Astrocyte (in vitro differentiated cells and primary cell): ENCODE measurements at regions not wholly inside any gene's neighbourhood (a gene's known extent, or its start where the extent isn't known, plus 50 kb on each side); places are given as distances from the start of the nearest gene placed in this dataset.
A peak's percentile ranks its signal among the peaks of the same experiment; 100 is the strongest.

Source experiments
- DNase-seq: peaks from one replicate; pipeline ENCODE4 v3.0.0-alpha.2; 2010; ENCODE audit warnings: low read depth
- FAIRE-seq: peaks from 2 replicates; lab custom pipeline; 2011; peaks lifted over from hg19 to GRCh38; lab: Jason Lieb, UNC
- H2AFZ ChIP-seq: 2 replicates; pipeline ENCODE4 v1.6.0; 2012; ENCODE audit warnings: low read depth, low read length, inconsistent platforms
- H3K27ac ChIP-seq: 2 replicates; pipeline ENCODE4 v1.5.1; 2011; ENCODE audit warnings: low read depth, low read length, inconsistent platforms
- H3K27me3 ChIP-seq: 2 replicates; pipeline ENCODE4 v1.6.0; 2011; ENCODE audit warnings: low read length, inconsistent platforms; ENCODE audit not compliant: insufficient read depth
- H3K36me3 ChIP-seq: 2 replicates; pipeline ENCODE4 v1.5.1; 2011; ENCODE audit warnings: low read length, inconsistent platforms; ENCODE audit not compliant: insufficient read depth
- H3K4me1 ChIP-seq: 2 replicates; pipeline ENCODE4 v1.5.1; 2011; ENCODE audit warnings: low read length, inconsistent platforms; ENCODE audit not compliant: insufficient read depth
- H3K4me2 ChIP-seq: 2 replicates; pipeline ENCODE4 v1.6.0; 2012; ENCODE audit warnings: low read length, inconsistent platforms
- H3K4me3 ChIP-seq: 2 replicates; pipeline ENCODE4 v1.5.1; 2011; ENCODE audit warnings: low read depth, mild to moderate bottlenecking, low read length, inconsistent platforms; ENCODE audit not compliant: insufficient read depth
- H3K79me2 ChIP-seq: 2 replicates; pipeline ENCODE4 v1.6.0; 2012; ENCODE audit warnings: mild to moderate bottlenecking, low read length, inconsistent platforms; ENCODE audit not compliant: insufficient read depth
- H3K9ac ChIP-seq: 2 replicates; pipeline ENCODE4 v1.6.0; 2012; ENCODE audit warnings: mild to moderate bottlenecking, low read length, inconsistent platforms
- H3K9me3 ChIP-seq: 2 replicates; pipeline ENCODE4 v1.5.1; 2012; ENCODE audit warnings: low read depth, mild to moderate bottlenecking, low read length, inconsistent platforms; ENCODE audit not compliant: insufficient read depth
- H4K20me1 ChIP-seq: 2 replicates; pipeline ENCODE4 v1.6.0; 2012; ENCODE audit warnings: low read length, inconsistent platforms; ENCODE audit not compliant: insufficient read depth
- H3K27ac Mint-ChIP-seq: one replicate; pipeline ENCODE4 v1.8.0; 2021; ENCODE audit warnings: mild to moderate bottlenecking, mixed read lengths; ENCODE audit not compliant: unreplicated experiment
- H3K27me3 Mint-ChIP-seq: one replicate; pipeline ENCODE4 v1.8.0; 2021; ENCODE audit warnings: low read depth, mixed read lengths; ENCODE audit not compliant: unreplicated experiment
- H3K36me3 Mint-ChIP-seq: one replicate; pipeline ENCODE4 v1.8.0; 2021; ENCODE audit warnings: low read depth, mixed read lengths; ENCODE audit not compliant: unreplicated experiment
- H3K4me1 Mint-ChIP-seq: one replicate; pipeline ENCODE4 v1.8.0; 2021; ENCODE audit warnings: low read depth, mixed read lengths; ENCODE audit not compliant: unreplicated experiment
- H3K4me3 Mint-ChIP-seq: one replicate; pipeline ENCODE4 v1.8.0; 2021; ENCODE audit warnings: mild to moderate bottlenecking, moderate library complexity, mixed read lengths; ENCODE audit not compliant: unreplicated experiment
- H3K9me3 Mint-ChIP-seq: one replicate; pipeline ENCODE4 v1.8.0; 2021; ENCODE audit warnings: mild to moderate bottlenecking, mixed read lengths; ENCODE audit not compliant: unreplicated experiment
- CTCF ChIP-seq: IDR thresholded peaks from 2 replicates; pipeline ENCODE4 v1.5.1; 2011; ENCODE audit warnings: low read depth, mild to moderate bottlenecking, inconsistent platforms, low read length, moderate library complexity; ENCODE audit not compliant: insufficient read depth
- EZH2 ChIP-seq: IDR thresholded peaks from 2 replicates; pipeline ENCODE4 v1.6.1; 2012; ENCODE audit warnings: mild to moderate bottlenecking, low read length, inconsistent platforms; ENCODE audit not compliant: insufficient read depth

DNA sequence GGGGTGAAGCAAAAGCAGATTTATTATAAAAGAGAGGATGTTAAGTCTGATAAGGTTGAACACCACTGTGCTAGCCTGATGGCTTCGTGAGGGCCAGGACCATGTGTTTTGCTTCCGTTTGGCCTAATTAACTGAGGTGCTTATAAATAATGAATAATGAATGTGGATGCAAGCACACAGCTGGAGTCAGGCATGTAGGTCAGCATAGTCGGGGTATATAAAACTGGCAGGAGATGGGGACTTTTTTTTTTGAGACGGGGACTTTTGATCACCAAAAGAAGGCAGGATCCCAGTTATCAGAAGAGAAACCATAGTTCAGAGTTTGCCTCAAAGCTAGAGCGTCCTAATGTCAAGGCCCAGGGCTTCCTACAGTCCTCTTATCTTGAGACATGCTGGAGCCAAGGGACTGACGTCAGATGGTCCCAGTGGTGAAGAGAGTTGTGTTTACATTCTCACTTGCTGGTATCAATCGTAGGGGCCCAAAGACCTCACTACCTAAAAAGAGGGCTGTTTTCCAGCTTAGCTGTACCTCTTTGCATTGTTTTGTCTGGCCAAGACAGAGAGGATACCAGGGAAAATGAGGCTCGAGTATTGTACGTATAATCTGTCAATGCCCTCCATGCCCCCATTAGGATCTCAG lies 50.4 kb downstream of the RTL9 start:
- Mint-ChIP-seq H3K4me3 (no peak overlapping the region), H3K27me3 (no peaks in the 10 kb centered on the region), H3K9me3 (no peaks in the 10 kb centered on the region), H3K36me3 (no peaks in the 10 kb centered on the region), H3K27ac (no peak overlapping the region), H3K4me1 (peaks cover 10% of the 10 kb centered on the region)
- Histone ChIP-seq H3K4me2 (peak overlapping the region; percentile 21), H3K36me3 (no peaks in the 10 kb centered on the region), H3K27ac (no peak overlapping the region), H3K4me1 (peaks cover 24% of the 10 kb centered on the region), H3K9me3 (no peaks in the 10 kb centered on the region), H3K27me3 (no peaks in the 10 kb centered on the region), H3K4me3 (no peak overlapping the region), H4K20me1 (no peaks in the 10 kb centered on the region), H3K79me2 (no peaks in the 10 kb centered on the region), H3K9ac (peak overlapping the region; percentile 2), H2AFZ (no peak overlapping the region)
- TF ChIP-seq CTCF (no peak), EZH2 (no peak)
- DNase-seq, result no peak
- FAIRE-seq, result no peak

DNA sequence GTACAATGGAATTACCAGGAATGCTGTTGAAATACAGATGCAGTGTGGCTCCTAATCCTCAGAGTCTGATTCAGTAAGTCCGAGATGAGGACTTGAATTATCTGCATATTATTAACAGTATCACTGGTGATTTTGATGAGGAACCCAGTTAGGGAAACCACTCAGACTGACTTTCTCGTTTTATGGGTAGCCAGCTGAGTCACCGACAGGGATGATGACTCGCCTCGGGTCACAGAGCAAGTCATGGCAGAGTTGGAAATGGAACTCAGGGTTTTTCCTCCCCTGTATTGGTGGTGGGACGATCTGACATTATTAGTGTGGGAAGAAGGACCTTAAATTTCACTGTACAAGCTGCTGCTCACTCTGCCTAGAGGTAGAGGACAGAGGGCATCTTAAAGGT lies 51.3 kb downstream of the RTL9 start:
- DNase-seq (peak; percentile 53), FAIRE-seq (peak; percentile 97)
- Histone ChIP-seq H3K27ac (peak overlapping the region; percentile 10), H3K9me3 (no peaks in the 10 kb centered on the region), H3K4me2 (peak overlapping the region; percentile 21), H2AFZ (no peak overlapping the region), H4K20me1 (no peaks in the 10 kb centered on the region), H3K4me3 (no peak overlapping the region), H3K79me2 (no peaks in the 10 kb centered on the region), H3K4me1 (peaks cover 30% of the 10 kb centered on the region), H3K27me3 (no peaks in the 10 kb centered on the region), H3K36me3 (no peaks in the 10 kb centered on the region), H3K9ac (peak overlapping the region; percentile 2)
- Mint-ChIP-seq H3K27me3 (no peaks in the 10 kb centered on the region), H3K27ac (no peak overlapping the region), H3K4me3 (no peak overlapping the region), H3K36me3 (no peaks in the 10 kb centered on the region), H3K4me1 (peaks cover 13% of the 10 kb centered on the region), H3K9me3 (no peaks in the 10 kb centered on the region)
- no peak for TF ChIP-seq EZH2
- TF ChIP-seq CTCF, result no peak

DNA sequence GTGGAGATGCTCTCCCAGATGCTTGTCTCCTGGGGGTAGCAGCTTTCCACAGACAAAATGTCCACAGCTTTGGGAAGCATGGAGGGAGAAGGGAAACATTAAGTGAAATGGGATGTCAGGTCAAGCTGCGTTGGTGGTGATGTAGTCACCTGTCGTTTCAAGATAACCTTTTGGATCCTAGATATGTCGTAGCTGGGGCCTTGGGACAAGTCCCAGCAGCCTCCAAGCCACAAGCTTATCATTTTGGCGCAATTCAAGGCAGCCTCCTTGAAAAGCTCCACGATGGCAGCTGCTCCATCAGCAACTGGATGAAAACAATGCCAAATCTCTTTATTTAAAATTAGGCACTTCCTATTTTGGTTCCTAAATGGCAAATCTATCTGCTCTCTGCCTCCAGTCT lies 52.0 kb downstream of the RTL9 start:
- Histone ChIP-seq H3K27ac (no peak overlapping the region), H3K4me2 (no peak overlapping the region), H3K9ac (no peak overlapping the region), H3K27me3 (no peaks in the 10 kb centered on the region), H3K4me1 (peaks cover 35% of the 10 kb centered on the region), H3K36me3 (no peaks in the 10 kb centered on the region), H3K4me3 (no peak overlapping the region), H3K79me2 (no peaks in the 10 kb centered on the region), H3K9me3 (no peaks in the 10 kb centered on the region), H4K20me1 (no peaks in the 10 kb centered on the region), H2AFZ (no peak overlapping the region)
- no peak overlapping the region for H3K4me3 Mint-ChIP-seq
- peak overlapping the region; percentile 23 for H3K27ac Mint-ChIP-seq
- peaks cover 20% of the 10 kb centered on the region for H3K4me1 Mint-ChIP-seq
- no peaks in the 10 kb centered on the region for H3K27me3 Mint-ChIP-seq
- no peak for FAIRE-seq
- DNase-seq, result no peak
- no peaks in the 10 kb centered on the region for H3K36me3 Mint-ChIP-seq
- TF ChIP-seq EZH2 (no peak), CTCF (no peak)
- H3K9me3 Mint-ChIP-seq, result no peaks in the 10 kb centered on the region
